ENCODE measurements at regions not wholly inside any gene's neighbourhood (a gene's known extent, or its start where the extent isn't known, plus 50 kb on each side); places are given as distances from the start of the nearest gene placed in this dataset.

DNA sequence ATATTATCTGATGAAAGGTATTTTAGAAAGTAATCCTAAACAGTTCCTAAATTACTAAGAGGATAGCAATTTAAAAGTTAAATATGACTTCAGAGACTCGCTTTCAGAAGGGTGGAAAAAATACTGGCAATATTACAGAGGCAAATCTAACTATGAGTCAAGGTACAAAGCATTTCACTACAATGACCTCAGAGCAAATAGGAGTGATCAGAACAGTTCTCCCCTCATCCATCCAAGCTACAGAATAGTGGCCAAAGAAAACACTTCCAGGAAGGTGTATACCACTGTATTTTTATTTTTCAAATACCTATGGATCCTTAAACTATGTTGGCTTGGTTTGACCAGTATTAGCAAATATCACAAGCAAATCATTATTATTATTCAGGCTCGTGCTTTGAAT lies 112.8 kb upstream of the ODAD2 start:
- TF ChIP-seq, protein P1, sequence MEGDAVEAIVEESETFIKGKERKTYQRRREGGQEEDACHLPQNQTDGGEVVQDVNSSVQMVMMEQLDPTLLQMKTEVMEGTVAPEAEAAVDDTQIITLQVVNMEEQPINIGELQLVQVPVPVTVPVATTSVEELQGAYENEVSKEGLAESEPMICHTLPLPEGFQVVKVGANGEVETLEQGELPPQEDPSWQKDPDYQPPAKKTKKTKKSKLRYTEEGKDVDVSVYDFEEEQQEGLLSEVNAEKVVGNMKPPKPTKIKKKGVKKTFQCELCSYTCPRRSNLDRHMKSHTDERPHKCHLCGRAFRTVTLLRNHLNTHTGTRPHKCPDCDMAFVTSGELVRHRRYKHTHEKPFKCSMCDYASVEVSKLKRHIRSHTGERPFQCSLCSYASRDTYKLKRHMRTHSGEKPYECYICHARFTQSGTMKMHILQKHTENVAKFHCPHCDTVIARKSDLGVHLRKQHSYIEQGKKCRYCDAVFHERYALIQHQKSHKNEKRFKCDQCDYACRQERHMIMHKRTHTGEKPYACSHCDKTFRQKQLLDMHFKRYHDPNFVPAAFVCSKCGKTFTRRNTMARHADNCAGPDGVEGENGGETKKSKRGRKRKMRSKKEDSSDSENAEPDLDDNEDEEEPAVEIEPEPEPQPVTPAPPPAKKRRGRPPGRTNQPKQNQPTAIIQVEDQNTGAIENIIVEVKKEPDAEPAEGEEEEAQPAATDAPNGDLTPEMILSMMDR (IDR thresholded peaks at IDR 0.05): no peak
- no peak for TF ChIP-seq EZH2 (IDR thresholded peaks at IDR 0.05)
